SH-SY5Y (cell line): ENCODE measurements at regions not wholly inside any gene's neighbourhood (a gene's known extent, or its start where the extent isn't known, plus 50 kb on each side); places are given as distances from the start of the nearest gene placed in this dataset.

Experiments
- GATA2 ChIP-seq: IDR thresholded peaks from 2 replicates; pipeline ENCODE4 v1.6.1; 2011; ENCODE audit warnings: mild to moderate bottlenecking, low read depth, low read length
- GATA3 ChIP-seq: IDR thresholded peaks from 2 replicates; pipeline ENCODE4 v1.6.1; 2011; ENCODE audit warnings: low read depth, mild to moderate bottlenecking, low read length, moderate library complexity

DNA sequence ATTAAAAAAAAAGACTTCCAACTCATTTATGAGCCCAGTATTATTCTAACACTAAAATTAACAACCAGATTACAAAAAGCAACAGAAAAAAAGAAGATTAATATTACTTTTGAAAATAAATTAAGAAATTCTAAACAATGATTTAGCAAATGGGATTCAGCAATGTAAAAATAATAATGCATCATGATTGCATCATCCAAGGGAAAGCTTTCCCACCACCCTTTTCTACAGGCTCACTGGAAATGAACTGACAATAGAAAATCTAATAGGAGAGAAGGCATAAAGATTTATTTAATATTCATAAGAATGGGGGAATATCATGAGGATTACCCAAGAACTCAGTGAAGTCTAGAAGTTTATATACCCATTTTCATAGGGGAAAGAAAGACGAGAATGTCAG lies 1671.9 kb downstream of the NCAM2 start:
- no peak for TF ChIP-seq GATA2
- TF ChIP-seq GATA3 = no peak
